GM18499 (cell line): ENCODE measurements at regions not wholly inside any gene's neighbourhood (a gene's known extent, or its start where the extent isn't known, plus 50 kb on each side); places are given as distances from the start of the nearest gene placed in this dataset.

Experiments used
- ATAC-seq: cut with Tn5 transposase; IDR thresholded peaks from one replicate; pipeline ENCODE4 v1.9.1; 2021; ENCODE audit warnings: moderate number of reproducible peaks; ENCODE audit not compliant: insufficient read depth, unreplicated experiment

GRCh38 chrX:149280011-149280410 is 225.1 kb downstream of the IDS start:
- ATAC-seq, result no peak

DNA sequence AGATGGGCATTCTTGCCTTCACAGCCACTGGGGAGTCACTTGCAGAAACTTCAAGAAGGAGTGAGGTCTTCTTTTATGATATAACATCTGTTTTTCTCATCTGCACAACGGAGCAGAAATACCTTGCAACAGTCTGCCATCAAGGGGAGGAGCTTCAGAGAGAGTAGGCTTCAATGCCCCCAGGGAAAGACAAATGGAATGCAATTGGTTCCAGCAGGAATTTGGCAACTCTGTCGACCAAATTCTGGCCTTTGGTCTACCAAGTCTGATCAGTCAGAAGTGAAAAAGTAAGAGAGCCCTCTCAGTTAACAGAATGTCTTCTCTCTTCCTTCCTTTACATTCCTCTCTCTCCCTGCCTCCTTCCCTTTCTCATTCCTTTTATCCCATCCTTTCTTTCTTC is 229.3 kb downstream of the IDS start:
- no peak for ATAC-seq

- ATAC-seq, result no peak
Measured at GRCh38 chrX:149274516-149275105, 230.5 kb downstream of the IDS start.

DNA sequence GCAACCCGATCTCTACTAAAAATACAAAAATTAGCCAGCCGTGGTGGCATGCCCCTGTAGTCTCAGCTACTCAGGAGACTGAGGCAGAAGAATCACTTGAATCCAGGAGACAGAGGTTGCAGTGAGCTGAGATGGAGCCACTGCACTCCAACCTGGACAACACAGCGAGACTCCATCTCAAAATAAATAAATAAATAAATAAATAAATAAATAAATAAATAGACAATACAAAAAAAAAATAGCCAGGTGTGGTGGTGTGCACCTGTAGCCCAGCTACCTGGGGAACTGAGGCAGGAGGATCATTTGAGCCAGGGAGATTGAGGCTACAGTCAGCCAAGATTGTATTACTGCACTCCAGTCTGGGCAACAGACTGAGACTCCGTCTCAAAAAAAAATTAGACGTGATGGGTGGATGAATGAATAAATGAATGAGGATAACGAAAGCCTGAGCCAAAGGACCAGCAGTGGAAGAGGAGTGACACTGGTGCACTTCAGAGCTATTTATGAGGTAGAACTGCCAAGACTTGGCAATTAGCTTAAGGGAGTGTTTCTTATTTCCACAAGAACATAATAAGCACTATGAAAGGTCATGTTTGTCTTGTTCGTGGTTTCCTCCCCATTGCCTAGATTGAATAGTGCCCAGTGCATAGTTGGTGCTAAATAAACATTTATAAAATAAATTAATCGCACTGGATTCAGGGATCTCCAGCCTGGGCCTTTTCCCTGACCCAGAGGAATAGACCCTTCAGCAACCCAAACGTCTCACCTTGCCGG is 232.2 kb downstream of the IDS start:
- ATAC-seq, result no peak

- no peak for ATAC-seq
Measured at GRCh38 chrX:149267878-149268813, 237.0 kb downstream of the IDS start.

DNA sequence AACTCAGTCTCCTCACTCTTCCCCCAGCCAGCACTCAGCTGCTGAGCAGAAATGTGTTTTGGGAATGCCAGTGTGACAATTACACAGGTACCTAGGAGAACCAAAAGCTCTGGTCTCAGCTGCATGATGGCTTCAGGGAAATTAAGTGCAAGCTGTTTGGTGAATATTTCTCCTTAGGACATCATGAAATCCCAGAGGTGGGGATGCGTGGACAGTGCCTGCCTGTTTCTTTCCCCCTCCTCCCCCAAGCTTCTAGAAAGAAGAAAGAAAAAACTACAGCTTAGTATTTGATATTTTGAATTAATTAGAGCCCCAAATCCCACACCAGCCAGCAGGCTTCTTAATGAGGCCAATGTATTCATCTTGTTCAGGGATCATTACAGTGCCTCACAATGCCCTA is 243.0 kb downstream of the IDS start:
- ATAC-seq, result no peak

DNA sequence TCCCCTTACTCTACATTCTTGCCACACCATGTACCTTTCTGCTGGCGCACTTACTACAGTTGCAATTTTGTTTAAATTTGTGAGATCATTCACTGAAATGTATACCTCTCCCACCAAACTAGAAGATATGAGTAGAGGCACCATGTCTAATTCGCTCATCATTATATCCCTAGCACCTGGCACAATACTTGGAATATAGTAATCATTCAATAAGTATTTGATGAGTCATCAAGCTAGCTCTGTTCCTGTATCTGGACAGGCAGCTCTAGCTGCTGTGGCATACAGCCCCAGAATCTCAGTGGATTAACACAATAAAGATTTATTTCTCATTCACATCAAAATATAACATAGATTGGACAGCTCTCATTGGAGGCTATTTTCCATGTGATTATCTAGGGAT is 245.9 kb downstream of the IDS start:
- ATAC-seq, result no peak

DNA sequence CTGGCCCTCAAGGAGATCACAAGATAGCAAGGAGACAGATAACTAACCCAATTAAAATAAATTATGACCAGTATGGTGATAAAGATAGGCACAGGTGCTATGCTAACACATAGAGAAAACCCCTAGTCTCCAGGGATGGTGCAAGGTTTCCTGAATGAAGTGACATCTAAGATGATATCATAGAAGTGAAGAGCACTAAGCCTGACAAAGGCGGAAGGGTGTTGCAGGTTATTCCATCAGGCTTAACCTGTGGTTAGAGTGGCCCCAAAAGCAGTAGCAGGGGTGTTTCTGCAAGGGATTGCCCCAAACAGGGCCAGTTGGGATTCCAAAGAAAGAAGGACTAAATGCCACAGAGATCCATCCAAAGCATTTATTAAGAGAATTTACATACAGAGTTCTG is 249.2 kb downstream of the IDS start:
- no peak for ATAC-seq

GRCh38 chrX:149248073-149248625 is 257.0 kb downstream of the IDS start:
- no peak for ATAC-seq

DNA sequence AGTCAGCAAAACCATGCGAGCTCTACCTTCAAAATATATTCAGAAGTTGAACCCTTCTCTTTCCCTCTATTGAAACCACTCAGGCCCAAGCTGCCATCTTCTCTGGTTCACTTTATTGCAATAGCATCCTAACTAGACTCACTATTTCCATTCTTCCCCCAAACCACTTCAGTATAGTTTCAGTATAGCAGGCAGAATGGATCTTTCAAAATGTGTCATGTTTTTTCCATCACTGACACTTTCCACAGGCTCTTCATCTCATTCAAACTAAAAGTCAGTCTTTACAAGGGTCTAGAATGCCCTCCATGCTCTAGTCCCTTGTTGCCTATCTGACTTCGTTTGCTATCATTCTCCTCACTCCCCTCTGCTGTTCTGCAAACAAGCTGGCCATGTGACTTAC is 274.4 kb downstream of the IDS start:
- no peak for ATAC-seq

DNA sequence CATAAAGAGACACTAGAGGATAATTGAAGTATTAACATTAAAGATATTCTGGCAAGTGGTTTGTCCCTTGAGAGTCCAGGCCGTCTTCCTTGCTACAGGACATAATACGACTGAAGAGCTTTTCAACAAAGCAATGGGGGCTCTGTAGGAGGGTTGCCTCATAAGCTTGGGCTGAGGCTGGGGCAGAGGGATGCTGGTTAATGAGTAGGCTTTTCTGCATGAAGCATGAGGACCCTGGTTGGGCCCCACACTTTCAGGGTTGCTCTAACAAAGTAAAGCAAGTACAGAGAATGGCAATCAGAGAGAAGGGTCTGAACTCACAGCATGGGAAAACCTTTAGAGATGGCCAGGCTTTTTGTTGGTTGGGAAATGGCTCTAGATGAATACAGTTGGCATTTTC is 281.3 kb downstream of the IDS start:
- ATAC-seq, result no peak

- ATAC-seq, result no peak
Measured at GRCh38 chrX:149222040-149222439, 283.1 kb downstream of the IDS start.

GRCh38 chrX:149221230-149221629 is 283.9 kb downstream of the IDS start:
- ATAC-seq, result no peak

GRCh38 chrX:149213264-149213663 is 291.8 kb downstream of the IDS start:
- ATAC-seq, result no peak

GRCh38 chrX:149208307-149208706 is 296.8 kb downstream of the IDS start:
- no peak for ATAC-seq

GRCh38 chrX:149207518-149207917 is 297.6 kb downstream of the IDS start:
- no peak for ATAC-seq

- ATAC-seq, result no peak
Measured at GRCh38 chrX:149205937-149206336, 299.2 kb downstream of the IDS start.

GRCh38 chrX:149205081-149205480 is 300.0 kb downstream of the IDS start:
- ATAC-seq, result no peak

DNA sequence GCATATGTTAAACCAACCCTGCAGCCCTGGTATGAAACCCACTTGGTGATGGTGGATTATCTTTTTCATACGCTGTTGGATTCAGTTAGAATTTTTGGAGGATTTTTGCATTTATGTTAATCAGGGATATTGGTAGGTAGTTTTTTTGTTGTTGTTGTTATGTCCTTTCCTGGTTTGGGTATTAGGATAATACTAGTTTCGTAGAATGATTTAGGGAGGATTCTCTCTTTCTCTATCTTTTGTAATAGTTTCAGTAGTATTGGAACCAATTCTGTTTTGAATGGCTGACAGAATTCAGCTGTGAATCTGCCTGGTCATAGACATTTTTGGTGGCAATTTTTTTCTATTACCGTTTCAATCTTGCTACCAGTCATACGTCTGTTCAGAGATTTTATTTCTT is 305.4 kb downstream of the IDS start:
- no peak for ATAC-seq

DNA sequence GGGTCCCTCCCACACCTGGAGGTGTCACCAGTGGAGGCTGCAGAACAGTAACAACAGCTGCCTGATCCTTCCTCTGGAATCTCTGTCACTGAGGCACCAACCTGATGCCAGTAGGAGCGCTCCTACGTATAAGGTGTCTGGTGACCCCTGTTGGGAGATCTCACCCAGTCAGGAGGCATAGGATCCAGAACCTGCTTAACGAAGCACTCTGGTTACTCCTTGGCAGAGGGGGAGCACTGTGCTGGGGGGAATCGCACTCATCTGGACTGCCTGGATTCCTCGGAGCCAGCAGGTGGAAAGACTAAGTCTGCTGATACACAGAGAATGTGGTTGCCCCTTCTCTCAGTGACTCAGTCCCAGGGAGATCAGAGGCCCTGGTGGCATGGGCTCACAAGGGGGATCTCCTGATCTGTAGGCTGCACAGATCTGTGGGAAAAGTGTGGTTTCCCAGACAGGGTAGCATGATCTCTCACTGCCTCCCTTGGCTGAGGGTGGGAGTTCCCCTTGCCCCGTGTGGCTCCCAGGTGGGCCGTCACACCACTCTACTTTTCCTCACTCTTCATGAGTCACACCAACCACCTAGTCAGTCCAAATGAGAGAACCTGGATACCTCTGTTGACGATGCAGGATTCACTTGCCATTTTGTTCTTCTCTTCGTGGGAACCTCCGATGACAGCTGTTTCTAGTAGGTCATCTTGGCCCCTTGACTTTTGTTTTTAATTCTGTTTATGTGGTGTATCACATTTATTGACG is 305.9 kb downstream of the IDS start:
- peak; percentile 73 for ATAC-seq
